ENCODE measurements at regions not wholly inside any gene's neighbourhood (a gene's known extent, or its start where the extent isn't known, plus 50 kb on each side); places are given as distances from the start of the nearest gene placed in this dataset.

DNA sequence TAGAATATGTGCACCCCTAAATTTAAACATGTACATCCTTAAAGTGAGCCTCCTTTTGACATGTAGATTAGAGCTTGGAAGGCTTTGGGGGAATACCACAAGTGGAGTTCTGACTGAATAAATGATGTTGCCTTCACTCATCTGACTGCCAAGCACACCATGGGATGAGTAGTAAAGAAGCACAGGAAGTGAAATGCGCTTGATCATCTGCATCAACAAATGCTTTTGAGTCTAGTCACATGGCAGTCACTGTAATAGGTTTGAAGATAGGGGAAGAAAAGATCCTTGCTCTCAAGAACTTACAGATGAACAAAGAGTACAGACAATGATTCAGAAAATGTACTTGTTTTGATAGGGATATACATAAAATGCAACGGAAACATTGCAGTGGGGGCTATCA lies 62.0 kb upstream of the STARD4 start:
- DNase-seq: no peak

DNA sequence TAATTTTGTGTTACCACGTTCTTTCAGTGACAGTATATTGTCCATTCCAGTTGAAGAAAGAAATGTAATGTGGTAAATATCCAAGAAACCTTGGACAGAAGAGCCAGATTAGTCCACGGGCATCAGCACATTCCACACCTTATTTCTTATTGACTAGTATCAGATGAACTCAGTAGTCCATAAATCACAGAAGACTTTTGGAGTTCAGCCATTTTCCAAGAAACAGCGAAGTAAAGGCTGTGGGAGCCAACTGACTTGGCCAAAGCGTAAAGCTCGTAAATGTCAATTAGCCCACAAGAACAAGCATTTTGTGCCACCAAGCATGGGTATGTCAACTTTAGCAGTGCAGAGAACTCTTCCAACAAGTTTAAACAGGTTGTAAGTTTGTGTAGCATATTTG lies 60.2 kb upstream of the STARD4 start:
- no peak for DNase-seq

DNA sequence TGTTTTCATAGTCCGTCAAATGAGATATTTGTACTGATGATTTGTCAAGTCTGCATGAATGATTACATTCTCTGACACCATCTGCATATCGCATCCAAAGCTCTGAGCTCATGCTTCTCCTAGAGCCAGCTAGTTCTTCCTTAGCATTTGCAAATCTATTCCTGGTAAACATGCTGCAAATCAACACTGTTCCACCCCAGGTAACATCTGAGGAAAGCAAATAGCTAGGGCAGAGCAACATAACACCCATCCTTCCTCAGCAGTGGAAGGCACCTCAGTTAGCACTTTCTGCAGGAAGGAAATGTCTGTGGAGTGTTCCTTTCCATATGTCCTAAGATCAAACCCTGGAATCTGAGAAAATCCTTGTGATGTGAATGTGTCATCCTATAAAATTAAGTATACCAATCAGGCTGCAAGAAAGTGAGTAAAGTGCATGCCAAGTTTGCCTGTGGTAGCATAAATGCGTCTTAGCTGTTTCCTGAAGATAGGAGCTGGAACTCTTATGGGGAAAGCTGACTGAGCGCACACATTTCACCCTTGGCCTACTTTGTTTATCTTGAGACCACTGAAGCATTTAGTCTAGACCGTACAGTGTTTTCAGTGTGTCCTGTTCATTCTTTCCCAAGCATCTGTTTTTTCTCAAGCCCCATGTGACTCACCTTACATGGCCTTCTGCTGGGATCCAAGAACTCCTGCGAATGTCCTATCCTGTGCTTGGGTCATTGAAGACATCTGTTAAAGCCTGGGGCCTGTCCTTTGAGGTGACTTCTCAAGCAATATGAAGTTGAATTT lies 50.9 kb upstream of the STARD4 start:
- DNase-seq: no peak

DNA sequence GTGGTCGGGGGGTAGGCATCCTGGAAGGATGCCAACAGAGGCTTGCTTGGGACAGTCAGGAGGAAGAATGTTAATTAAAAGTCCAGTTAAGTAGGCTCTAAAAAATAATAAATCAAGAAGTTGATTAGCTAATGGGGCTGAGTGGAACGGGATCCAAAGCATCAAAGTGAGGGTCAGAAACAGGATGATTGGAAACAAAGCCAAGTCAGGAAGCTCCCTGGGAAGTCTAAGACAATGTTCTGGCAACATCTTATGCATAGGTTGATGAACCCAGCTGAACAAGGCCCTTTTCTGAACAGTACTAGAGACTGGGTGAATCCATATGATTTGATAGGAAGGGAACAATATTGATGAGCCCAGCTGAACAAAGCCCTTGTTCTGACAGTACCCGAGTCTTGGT lies 50.2 kb upstream of the STARD4 start:
- DNase-seq: no peak

Measured in eye (tissue), 1 donor.